Mucosa of stomach (tissue), 1 donor: ENCODE measurements at regions not wholly inside any gene's neighbourhood (a gene's known extent, or its start where the extent isn't known, plus 50 kb on each side); places are given as distances from the start of the nearest gene placed in this dataset.

Source experiments
- H3K27me3 ChIP-seq: one replicate; pipeline ENCODE4 v1.7.0; 2013; ENCODE audit warnings: mild to moderate bottlenecking, low read length; ENCODE audit not compliant: control insufficient read depth, insufficient read depth
- H3K36me3 ChIP-seq: one replicate; pipeline ENCODE4 v1.7.0; 2013; ENCODE audit warnings: low read length; ENCODE audit not compliant: control insufficient read depth, insufficient read depth
- H3K4me1 ChIP-seq: one replicate; pipeline ENCODE4 v1.7.0; 2013; ENCODE audit warnings: mild to moderate bottlenecking, low read length; ENCODE audit not compliant: control insufficient read depth, insufficient read depth
- H3K4me3 ChIP-seq: one replicate; pipeline ENCODE4 v1.7.0; 2013; ENCODE audit warnings: low read length
- H3K9ac ChIP-seq: one replicate; pipeline ENCODE4 v1.7.0; 2013; ENCODE audit warnings: mild to moderate bottlenecking, low read length, moderate library complexity
- H3K9me3 ChIP-seq: one replicate; pipeline ENCODE4 v1.7.0; 2013; ENCODE audit warnings: mild to moderate bottlenecking, low read length, moderate library complexity; ENCODE audit not compliant: control insufficient read depth
- donor health status: Pancreatic carcinoma.

DNA sequence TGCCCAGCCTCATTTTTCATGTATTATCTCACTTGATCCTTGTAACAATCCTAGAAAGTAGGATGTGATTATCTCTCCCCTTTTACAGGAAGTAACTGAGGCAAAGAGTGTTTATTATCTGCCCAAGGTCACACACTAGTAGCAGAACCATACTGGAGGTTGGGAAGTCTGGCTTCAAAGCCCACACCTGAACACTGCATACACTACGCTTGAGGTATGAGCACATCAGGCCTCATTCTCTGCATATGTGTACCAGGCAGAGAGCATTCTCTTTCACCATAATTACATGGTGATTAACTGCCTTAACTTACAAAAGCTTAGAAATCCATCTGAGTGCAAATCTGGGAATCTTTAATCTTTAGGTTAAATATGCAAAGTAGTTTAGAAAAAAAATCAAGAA is 361.8 kb downstream of the MFSD1 start:
- Histone ChIP-seq H3K4me1 (peaks cover 9% of the 10 kb centered on the region), H3K4me3 (no peak overlapping the region), H3K36me3 (no peaks in the 10 kb centered on the region), H3K9ac (no peak overlapping the region), H3K9me3 (no peaks in the 10 kb centered on the region), H3K27me3 (no peaks in the 10 kb centered on the region)

DNA sequence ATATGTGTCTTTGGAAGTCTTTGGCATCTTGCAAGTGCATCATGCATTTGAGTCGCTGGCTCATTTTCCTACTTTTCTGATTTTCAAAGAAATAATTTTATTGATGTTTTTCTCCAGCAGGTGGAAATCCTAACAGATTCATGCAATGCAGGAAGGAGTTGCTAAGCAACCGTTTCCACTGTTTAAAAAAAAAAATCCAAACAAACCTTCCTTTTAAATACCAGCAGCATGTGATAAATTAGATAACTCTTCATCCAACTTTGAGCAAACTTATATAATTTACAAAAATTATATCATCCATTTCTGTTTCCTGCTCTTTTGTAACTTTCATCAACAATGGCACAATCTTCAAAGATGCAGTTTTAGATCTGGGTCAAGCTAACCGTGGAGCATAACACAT is 364.1 kb downstream of the MFSD1 start:
- no peak overlapping the region for H3K4me3 ChIP-seq
- H3K9ac ChIP-seq = no peak overlapping the region
- no peaks in the 10 kb centered on the region for H3K27me3 ChIP-seq
- no peaks in the 10 kb centered on the region for H3K9me3 ChIP-seq
- H3K36me3 ChIP-seq = no peaks in the 10 kb centered on the region
- peaks cover 15% of the 10 kb centered on the region for H3K4me1 ChIP-seq

DNA sequence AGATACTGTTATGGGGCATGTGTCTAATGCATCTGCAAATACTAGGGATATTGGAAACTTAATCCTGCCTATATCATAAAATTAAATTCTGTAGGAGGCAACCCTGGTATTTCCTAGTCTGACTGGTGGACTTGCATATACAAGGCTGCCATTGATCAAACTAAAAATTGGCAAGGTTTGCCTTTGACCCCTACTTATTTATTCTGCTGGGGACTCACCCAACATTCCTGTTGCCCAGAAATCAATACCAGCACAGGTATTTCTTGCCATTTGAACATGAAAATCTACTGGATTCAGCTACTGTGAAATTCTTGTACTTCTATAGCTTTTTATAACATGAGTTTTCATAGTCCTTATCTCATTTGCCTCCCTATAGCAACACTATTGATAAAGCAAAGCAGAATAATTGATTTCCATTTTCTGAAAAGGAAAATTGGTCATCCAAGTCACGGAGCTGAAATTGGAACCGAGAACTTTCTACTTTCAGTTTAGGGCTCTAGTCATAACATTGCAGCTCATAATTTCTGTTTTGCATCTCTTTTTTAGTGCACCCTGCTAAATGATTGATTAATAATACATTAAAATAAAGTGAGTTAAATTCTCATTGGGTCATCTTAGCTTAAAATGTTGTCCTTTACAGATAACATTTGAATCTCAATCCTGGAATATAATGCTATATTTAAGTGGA is 365.2 kb downstream of the MFSD1 start:
- H3K9me3 ChIP-seq = no peaks in the 10 kb centered on the region

DNA sequence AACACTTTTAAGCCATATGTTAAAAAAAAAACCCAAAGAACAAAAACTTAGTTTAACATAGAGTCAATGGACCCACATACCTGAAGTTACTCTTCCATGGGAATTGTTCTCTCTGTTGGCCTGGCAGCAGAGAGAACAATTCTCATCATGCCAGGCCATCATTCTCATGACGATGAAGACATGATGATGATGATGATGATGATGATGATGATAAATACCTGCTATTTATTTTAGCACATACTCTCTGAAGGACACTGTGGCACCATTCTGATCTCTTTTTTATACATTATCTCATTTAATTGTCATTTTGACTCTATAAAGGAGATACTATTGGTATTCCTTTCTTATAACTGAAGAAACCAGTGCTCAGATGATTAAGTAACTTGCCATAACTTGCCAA is 366.9 kb downstream of the MFSD1 start:
- peaks cover 12% of the 10 kb centered on the region for H3K4me1 ChIP-seq
- H3K4me3 ChIP-seq = no peak overlapping the region
- H3K27me3 ChIP-seq = no peaks in the 10 kb centered on the region
- H3K9ac ChIP-seq = no peak overlapping the region
- no peaks in the 10 kb centered on the region for H3K36me3 ChIP-seq
- no peaks in the 10 kb centered on the region for H3K9me3 ChIP-seq

More for the DNA sequence above, 365.2 kb downstream of the MFSD1 start:
- H3K4me1 ChIP-seq = peaks cover 15% of the 10 kb centered on the region
- H3K36me3 ChIP-seq = no peaks in the 10 kb centered on the region
- no peaks in the 10 kb centered on the region for H3K27me3 ChIP-seq
- H3K4me3 ChIP-seq = no peak overlapping the region
- H3K9ac ChIP-seq = no peak overlapping the region

DNA sequence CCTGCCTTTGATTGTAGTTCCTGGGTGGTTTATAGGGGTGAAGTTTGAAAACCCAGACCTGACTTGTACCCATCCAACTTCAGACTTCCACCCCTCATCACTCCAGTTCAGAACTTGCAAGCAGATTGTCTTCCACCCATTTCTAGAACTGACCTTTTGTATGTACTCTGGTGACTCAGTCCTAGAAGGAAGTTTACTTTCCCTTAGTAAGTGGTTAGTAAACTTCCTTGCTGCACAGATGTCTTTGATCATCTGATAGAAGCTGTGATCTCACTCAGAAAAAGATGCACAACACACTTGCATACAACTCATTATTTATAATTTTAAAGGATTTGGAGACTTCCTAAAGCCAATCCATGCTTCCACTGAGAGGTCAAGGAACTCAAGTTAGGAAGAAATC is 368.0 kb downstream of the MFSD1 start:
- H3K27me3 ChIP-seq = no peaks in the 10 kb centered on the region
- peaks cover 12% of the 10 kb centered on the region for H3K4me1 ChIP-seq
- H3K9ac ChIP-seq = no peak overlapping the region
- no peaks in the 10 kb centered on the region for H3K9me3 ChIP-seq
- H3K4me3 ChIP-seq = no peak overlapping the region
- no peaks in the 10 kb centered on the region for H3K36me3 ChIP-seq

DNA sequence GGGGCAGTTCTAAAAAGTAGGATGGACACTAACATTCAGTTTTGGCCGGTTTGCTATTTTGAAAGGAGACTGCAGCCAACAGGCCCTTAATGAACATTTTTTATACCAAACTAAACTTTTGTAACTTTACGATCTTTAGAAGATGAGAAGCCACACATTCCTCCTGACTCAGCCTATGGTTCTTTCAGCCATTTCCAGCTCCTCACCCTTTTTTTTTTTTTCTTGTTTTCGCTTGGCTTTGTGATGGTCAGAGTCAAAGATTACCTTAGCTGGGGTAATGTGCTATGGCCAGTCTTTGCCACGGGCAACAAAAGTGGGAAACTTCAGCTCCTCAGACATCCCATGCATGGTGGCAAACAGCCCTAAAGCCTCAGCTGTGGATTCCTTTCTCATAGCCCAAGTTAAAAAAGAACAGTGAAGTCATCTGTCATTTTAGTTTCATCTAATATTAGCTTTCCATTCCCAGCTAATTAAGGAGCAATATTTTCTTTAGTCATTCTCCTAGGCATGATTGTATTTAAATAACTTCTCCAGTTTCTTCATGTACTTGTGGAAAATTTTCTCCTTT is 368.7 kb downstream of the MFSD1 start:
- H3K27me3 ChIP-seq = no peaks in the 10 kb centered on the region
- no peak overlapping the region for H3K9ac ChIP-seq
- H3K36me3 ChIP-seq = no peaks in the 10 kb centered on the region

DNA sequence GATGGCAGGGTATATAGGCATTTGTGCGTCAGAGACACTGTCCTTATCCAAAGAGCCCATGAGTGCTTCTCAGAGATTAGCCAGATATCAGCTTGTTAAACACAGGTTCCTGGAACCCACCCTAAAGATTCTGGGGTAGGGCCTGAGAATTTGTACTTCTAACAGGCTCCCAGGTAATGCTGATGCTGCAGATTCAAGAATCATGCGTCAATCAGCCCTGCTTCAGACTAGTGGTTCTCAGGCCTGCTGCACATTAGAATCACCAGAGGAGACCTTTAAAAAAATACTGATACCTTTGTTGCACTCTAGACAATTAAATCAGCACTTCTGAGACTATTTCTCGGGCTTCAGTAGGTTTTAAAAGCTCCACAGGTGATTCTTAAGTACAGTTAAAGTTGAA is 369.5 kb downstream of the MFSD1 start:
- H3K9ac ChIP-seq = no peak overlapping the region
- H3K9me3 ChIP-seq = no peaks in the 10 kb centered on the region
- peaks cover 12% of the 10 kb centered on the region for H3K4me1 ChIP-seq
- H3K27me3 ChIP-seq = no peaks in the 10 kb centered on the region
- H3K36me3 ChIP-seq = no peaks in the 10 kb centered on the region
- no peak overlapping the region for H3K4me3 ChIP-seq

More for the DNA sequence above, 368.7 kb downstream of the MFSD1 start:
- Histone ChIP-seq H3K4me3 (no peak overlapping the region), H3K9me3 (no peaks in the 10 kb centered on the region), H3K4me1 (peaks cover 12% of the 10 kb centered on the region)

GRCh38 chr3:159172473-159172872 is 370.6 kb downstream of the MFSD1 start:
- Histone ChIP-seq H3K36me3 (no peaks in the 10 kb centered on the region), H3K9me3 (no peaks in the 10 kb centered on the region), H3K27me3 (no peaks in the 10 kb centered on the region), H3K9ac (no peak overlapping the region), H3K4me3 (no peak overlapping the region), H3K4me1 (peaks cover 14% of the 10 kb centered on the region)

- Histone ChIP-seq H3K27me3 (no peaks in the 10 kb centered on the region), H3K9me3 (no peaks in the 10 kb centered on the region), H3K4me3 (no peak overlapping the region), H3K4me1 (peaks cover 25% of the 10 kb centered on the region), H3K36me3 (no peaks in the 10 kb centered on the region), H3K9ac (no peak overlapping the region)
These were observed 373.1 kb downstream of the MFSD1 start for GRCh38 chr3:159174715-159175692.

DNA sequence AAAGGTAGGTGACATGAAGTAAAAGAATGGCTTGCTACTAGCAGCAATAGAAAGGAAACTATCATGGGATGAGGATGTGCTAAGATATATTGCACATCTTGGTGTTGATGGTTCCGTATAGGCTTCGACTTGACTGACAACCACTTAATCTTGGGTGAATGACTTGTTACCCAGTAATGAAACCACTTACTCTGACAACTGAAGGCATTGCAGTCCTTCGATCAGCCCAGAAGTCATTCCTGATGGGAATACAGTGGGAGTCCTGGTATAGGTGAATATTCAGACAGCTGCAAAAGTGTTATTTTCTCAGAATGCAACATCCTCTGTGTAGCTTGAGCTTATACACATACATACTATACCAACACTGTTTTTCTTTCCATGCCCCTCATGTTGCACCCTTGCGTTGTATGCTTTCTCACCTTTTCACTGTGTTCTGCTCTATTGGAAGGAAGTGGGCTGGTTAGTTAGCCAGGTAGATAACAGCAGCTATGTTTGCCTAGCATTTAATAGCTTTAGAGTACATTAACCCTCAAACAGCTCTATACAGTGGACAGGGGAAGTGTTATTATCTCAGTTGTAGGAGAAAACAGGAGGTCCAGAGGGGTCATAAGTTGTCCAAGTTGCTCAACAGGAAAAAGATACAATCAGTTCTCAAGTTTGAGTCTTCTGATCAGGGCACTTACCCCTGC is 376.5 kb downstream of the MFSD1 start:
- no peaks in the 10 kb centered on the region for H3K9me3 ChIP-seq
- H3K4me3 ChIP-seq = no peak overlapping the region
- peaks cover 32% of the 10 kb centered on the region for H3K4me1 ChIP-seq
- no peaks in the 10 kb centered on the region for H3K36me3 ChIP-seq
- no peaks in the 10 kb centered on the region for H3K27me3 ChIP-seq
- no peak overlapping the region for H3K9ac ChIP-seq

GRCh38 chr3:159182961-159183360 is 381.1 kb downstream of the MFSD1 start:
- H3K9me3 ChIP-seq = no peaks in the 10 kb centered on the region
- H3K36me3 ChIP-seq = no peaks in the 10 kb centered on the region
- no peaks in the 10 kb centered on the region for H3K27me3 ChIP-seq
- no peak overlapping the region for H3K9ac ChIP-seq
- H3K4me3 ChIP-seq = no peak overlapping the region
- peaks cover 32% of the 10 kb centered on the region for H3K4me1 ChIP-seq
